ENCODE measurements at regions not wholly inside any gene's neighbourhood (a gene's known extent, or its start where the extent isn't known, plus 50 kb on each side); places are given as distances from the start of the nearest gene placed in this dataset.

GRCh38 chr10:128971374-128972035 lies 495.5 kb upstream of the MGMT start (continued):
- TF ChIP-seq NAIF1 (CRISPR knock-in tag; IDR thresholded peaks at IDR 0.05; ENCODE audit: borderline replicate concordance) (no peak), SMARCC2 (IDR thresholded peaks at IDR 0.05) (no peak), ZFP1 (CRISPR knock-in tag; IDR thresholded peaks at IDR 0.05) (no peak), ZNF225 (CRISPR knock-in tag; IDR thresholded peaks at IDR 0.05) (no peak), PAX8 (CRISPR knock-in tag; IDR thresholded peaks at IDR 0.05; ENCODE audit: borderline replicate concordance) (no peak), ZNF816 (CRISPR knock-in tag; IDR thresholded peaks at IDR 0.05; ENCODE audit: borderline replicate concordance) (no peak)

GRCh38 chr10:128972036-128972405 lies 495.0 kb upstream of the MGMT start:
- intact Hi-C loops (cut with micrococcal nuclease; ENCODE audit: unreplicated experiment), result no loop called here
- Histone ChIP-seq H3K4me3 (replicated peaks in 1 of 3; ENCODE audit: insufficient read depth in 1 of 3, low read depth in 2 of 3, low read length in 3 of 3) (no peak overlapping the region), H3K79me2 (ENCODE audit: insufficient read depth, low read length) (no peaks in the 10 kb centered on the region), H3K27me3 (ENCODE audit: control insufficient read depth in 1 of 2, insufficient read depth in 2 of 2, low read length in 2 of 2) (peaks cover 0 to 16% of the 10 kb centered on the region in 2 experiments; a peak in 2 of 5 replicates), H3K4me2 (ENCODE audit: low read depth, low read length) (no peak overlapping the region), H3K36me3 (replicated peaks in 1 of 2; ENCODE audit: control insufficient read depth in 1 of 2, insufficient read depth in 2 of 2, low read length in 2 of 2) (no peaks in the 10 kb centered on the region), H4K20me1 (ENCODE audit: insufficient read depth, low read length) (no peaks in the 10 kb centered on the region), H2AFZ (ENCODE audit: low read length) (no peak overlapping the region), H3K9me3 (ENCODE audit: low read length) (no peaks in the 10 kb centered on the region), H3K4me1 (ENCODE audit: insufficient read depth, low read length) (no peaks in the 10 kb centered on the region), H3K27ac (ENCODE audit: extremely low read length, insufficient read depth, low read length) (no peak overlapping the region), H3K9ac (ENCODE audit: insufficient read depth, low read depth, low read length) (no peak overlapping the region)
- ChIA-PET CTCF (ENCODE audit: low intra/inter-chr PET ratio, low total read pairs) (no interaction called here), POLR2A (no interaction called here)
- ATAC-seq, result no peak
- in situ Hi-C loops (cut with HindIII; ENCODE audit: extremely low pct_ligation_motif_present, low pct_unique_long_range_greater_than_20kb), result no loop called here
- WGBS (ENCODE audit: low lambda C conversion rate), result 25% methylated on average over 2 of the region's 2 CpGs
- DNase-seq (ENCODE audit: low spot score), result no peak
- BruUV-seq (replicated peaks), result no TSS peak
- FAIRE-seq, result no peak
- TF ChIP-seq BRF2 (CRISPR knock-in tag; IDR thresholded peaks at IDR 0.05) (no peak), NR2C2 (CRISPR knock-in tag; IDR thresholded peaks at IDR 0.05; ENCODE audit: borderline replicate concordance) (no peak), MLX (CRISPR knock-in tag; IDR thresholded peaks at IDR 0.05) (no peak), TARDBP (CRISPR knock-in tag; IDR thresholded peaks at IDR 0.05) (no peak), SMC3 (IDR thresholded peaks at IDR 0.05; ENCODE audit: low read length) (no peak), NFE2L2 (IDR thresholded peaks at IDR 0.05; ENCODE audit: low read length) (no peak), ZNF597 (CRISPR knock-in tag; IDR thresholded peaks at IDR 0.05) (no peak), ZNF10 (CRISPR knock-in tag; IDR thresholded peaks at IDR 0.05; ENCODE audit: borderline replicate concordance, low read depth) (no peak), TMF1 (CRISPR knock-in tag; IDR thresholded peaks at IDR 0.05; ENCODE audit: low read depth) (no peak), ZNF879 (CRISPR knock-in tag; IDR thresholded peaks at IDR 0.05) (no peak), ZNF563 (CRISPR knock-in tag; IDR thresholded peaks at IDR 0.05) (no peak), TAF1 (CRISPR knock-in tag; IDR thresholded peaks at IDR 0.05) (no peak), HMG20B (CRISPR knock-in tag; conservative IDR thresholded peaks at IDR 0.05) (no peak), ZNF558 (CRISPR knock-in tag; IDR thresholded peaks at IDR 0.05; ENCODE audit: borderline replicate concordance) (no peak), PHF20 (CRISPR knock-in tag; IDR thresholded peaks at IDR 0.05) (no peak), ZSCAN20 (CRISPR knock-in tag; IDR thresholded peaks at IDR 0.05; ENCODE audit: borderline replicate concordance) (no peak), ATRX (CRISPR knock-in tag; IDR thresholded peaks at IDR 0.05; ENCODE audit: borderline replicate concordance) (no peak)

All from HepG2 (cell line).